ENCODE measurements at regions not wholly inside any gene's neighbourhood (a gene's known extent, or its start where the extent isn't known, plus 50 kb on each side); places are given as distances from the start of the nearest gene placed in this dataset.
A peak's percentile ranks its signal among the peaks of the same experiment; 100 is the strongest.

- no peak for DNase-seq
These were observed 121.6 kb downstream of the SUCNR1 start for GRCh38 chr3:151995091-151995490.

GRCh38 chr3:151998744-151999143 lies 125.3 kb downstream of the SUCNR1 start:
- DNase-seq: no peak

GRCh38 chr3:151999936-152000335 lies 126.5 kb downstream of the SUCNR1 start:
- DNase-seq: no peak

- DNase-seq: no peak
These were observed 138.6 kb downstream of the SUCNR1 start for GRCh38 chr3:152011812-152012735.

GRCh38 chr3:152019508-152019907 lies 146.1 kb downstream of the SUCNR1 start:
- DNase-seq: no peak

GRCh38 chr3:152021951-152022461 lies 148.6 kb downstream of the SUCNR1 start:
- peak; percentile 80 for DNase-seq

GRCh38 chr3:152026033-152026556 lies 152.7 kb downstream of the SUCNR1 start:
- no peak for DNase-seq

- no peak for DNase-seq
These were observed 156.9 kb downstream of the SUCNR1 start for GRCh38 chr3:152030320-152030719.

- no peak for DNase-seq
These were observed 157.9 kb downstream of the SUCNR1 start for GRCh38 chr3:152031321-152031720.

GRCh38 chr3:152037297-152037696 lies 163.9 kb downstream of the SUCNR1 start:
- DNase-seq: no peak

- no peak for DNase-seq
These were observed 164.5 kb downstream of the SUCNR1 start for GRCh38 chr3:152037953-152038352.

- DNase-seq: no peak
These were observed 165.0 kb downstream of the SUCNR1 start for GRCh38 chr3:152038490-152038889.

GRCh38 chr3:152039887-152040286 lies 166.4 kb downstream of the SUCNR1 start:
- DNase-seq: no peak

GRCh38 chr3:152040319-152040718 lies 166.9 kb downstream of the SUCNR1 start:
- no peak for DNase-seq

- no peak for DNase-seq
These were observed 170.2 kb downstream of the SUCNR1 start for GRCh38 chr3:152043620-152044019.

GRCh38 chr3:152046280-152046679 lies 172.8 kb downstream of the SUCNR1 start:
- no peak for DNase-seq

- no peak for DNase-seq
These were observed 174.0 kb downstream of the SUCNR1 start for GRCh38 chr3:152047465-152047864.

GRCh38 chr3:152048831-152049230 lies 175.4 kb downstream of the SUCNR1 start:
- DNase-seq: no peak

- no peak for DNase-seq
These were observed 177.5 kb downstream of the SUCNR1 start for GRCh38 chr3:152050903-152051302.

GRCh38 chr3:152051501-152052404 lies 178.3 kb downstream of the SUCNR1 start:
- no peak for DNase-seq

GRCh38 chr3:152053866-152054265 lies 180.4 kb downstream of the SUCNR1 start:
- DNase-seq: no peak

- no peak for DNase-seq
These were observed 180.9 kb downstream of the SUCNR1 start for GRCh38 chr3:152054315-152054714.

GRCh38 chr3:152056073-152056472 lies 182.6 kb downstream of the SUCNR1 start:
- DNase-seq: no peak
